ENCODE measurements at regions not wholly inside any gene's neighbourhood (a gene's known extent, or its start where the extent isn't known, plus 50 kb on each side); places are given as distances from the start of the nearest gene placed in this dataset.

- no peak for ATAC-seq (ENCODE audit: low read depth)
- Histone ChIP-seq H3K9me3 (ENCODE audit: control insufficient read depth, insufficient read depth, low read length) (no peaks in the 10 kb centered on the region), H3K56ac (ENCODE audit: extremely low read depth, insufficient read depth, low read length) (no peak overlapping the region), H2AK9ac (replicated peaks; ENCODE audit: low read depth, low read length, poor library complexity) (no peak overlapping the region), H3K18ac (ENCODE audit: low read depth, low read length) (no peak overlapping the region), H3K36me3 (ENCODE audit: control insufficient read depth, insufficient read depth, low read length) (no peaks in the 10 kb centered on the region), H3K4me1 (ENCODE audit: control insufficient read depth, insufficient read depth, low read length) (no peaks in the 10 kb centered on the region), H3K4ac (ENCODE audit: low read depth, low read length) (no peak overlapping the region), H3K9ac (ENCODE audit: low read depth, low read length) (no peak overlapping the region), H2AFZ (replicated peaks; ENCODE audit: low read length, poor library complexity) (no peak overlapping the region), H4K8ac (ENCODE audit: low read depth in 2 of 2, low read length in 2 of 2) (no peak overlapping the region), H3K27me3 (ENCODE audit: control insufficient read depth, insufficient read depth, low read length) (no peaks in the 10 kb centered on the region), H3K14ac (replicated peaks; ENCODE audit: low read depth, low read length) (no peak overlapping the region), H3K9me1 (ENCODE audit: insufficient read depth, low read length) (no peaks in the 10 kb centered on the region), H2BK120ac (ENCODE audit: low read depth, low read length) (no peak overlapping the region), H3K4me3 (ENCODE audit: insufficient read depth, low read depth, low read length) (no peak overlapping the region), H3K27ac (ENCODE audit: insufficient read depth, low read length) (no peak overlapping the region), H3K79me1 (ENCODE audit: low read depth in 1 of 2, low read length in 2 of 2) (no peaks in the 10 kb centered on the region), H3K4me2 (ENCODE audit: low read depth, low read length) (no peak overlapping the region), H4K20me1 (ENCODE audit: insufficient read depth, low read length) (no peaks in the 10 kb centered on the region), H2BK15ac (ENCODE audit: low read depth, low read length) (no peak overlapping the region), H4K91ac (ENCODE audit: insufficient read depth, low read depth, low read length) (no peak overlapping the region), H4K5ac (ENCODE audit: low read depth, low read length) (no peak overlapping the region), H2BK5ac (ENCODE audit: low read depth, low read length, poor library complexity, severe bottlenecking) (no peak overlapping the region), H2AK5ac (ENCODE audit: low read depth, low read length) (no peak overlapping the region), H2BK20ac (ENCODE audit: low read depth, low read length) (no peak overlapping the region), H3K23ac (ENCODE audit: low read depth, low read length) (no peak overlapping the region)
- no CpG with 5 or more reads among the region's 1 CpG for WGBS, 2 experiments (ENCODE audit: extremely low coverage in 2 of 2, insufficient read length in 1 of 2)
- intact Hi-C loops (cut with micrococcal nuclease) = no loop called here
- ChIA-PET CTCF (no interaction called here), POLR2A (ENCODE audit: unreplicated experiment) (no interaction called here)
- TF ChIP-seq CTCF (conservative IDR thresholded peaks at IDR 0.05; ENCODE audit: low read depth, low read length) (no peak), MAFK (IDR thresholded peaks at IDR 0.05; ENCODE audit: low read depth, low read length) (no peak), NFE2L2 (IDR thresholded peaks at IDR 0.05; ENCODE audit: low read depth, low read length) (no peak), POLR2A (IDR thresholded peaks at IDR 0.05; ENCODE audit: low read depth, low read length) (no peak), RAD21 (IDR thresholded peaks at IDR 0.05; ENCODE audit: low read length) (no peak), SMC3 (IDR thresholded peaks at IDR 0.05; ENCODE audit: low read depth, low read length) (no peak), RCOR1 (IDR thresholded peaks at IDR 0.05; ENCODE audit: insufficient replicate concordance, low read length) (no peak), CEBPB (IDR thresholded peaks at IDR 0.05; ENCODE audit: low read depth, low read length) (no peak)
- dilution Hi-C loops (cut with HindIII; ENCODE audit: low sequenced_read_pairs, unreplicated experiment) = no loop called here
- no TSS peak for BruUV-seq (replicated peaks)
- in situ Hi-C loops (cut with MboI; ENCODE audit: low sequenced_read_pairs) = no loop called here
- no peak for DNase-seq
Observed at GRCh38 chr13:89212186-89212585, 1541.0 kb downstream of the SLITRK5 start.

Measured in IMR-90 (cell line).